Fibroblast of lung (primary cell): ENCODE measurements at regions not wholly inside any gene's neighbourhood (a gene's known extent, or its start where the extent isn't known, plus 50 kb on each side); places are given as distances from the start of the nearest gene placed in this dataset.

Experiments used
- DNase-seq, 2 donors: peaks; one replicate each; pipeline versions ENCODE4 v3.0.0 to v3.0.0-alpha.2; 2010; ENCODE audit warnings: low read depth in 2 of 2
- H2AFZ ChIP-seq: 2 replicates; pipeline ENCODE4 v1.5.1; 2012; ENCODE audit warnings: low read length, control low read depth, inconsistent platforms
- H3K27ac ChIP-seq: 2 replicates; pipeline ENCODE4 v1.5.1; 2011; ENCODE audit warnings: low read length, control low read depth; ENCODE audit not compliant: insufficient read depth
- H3K27me3 ChIP-seq: 2 replicates; pipeline ENCODE4 v1.5.1; 2011; ENCODE audit warnings: mild to moderate bottlenecking, low read length; ENCODE audit not compliant: control insufficient read depth, insufficient read depth
- H3K36me3 ChIP-seq: 2 replicates; pipeline ENCODE4 v1.5.1; 2011; ENCODE audit warnings: low read length; ENCODE audit not compliant: control insufficient read depth, insufficient read depth
- H3K4me1 ChIP-seq: 2 replicates; pipeline ENCODE4 v1.5.1; 2011; ENCODE audit warnings: low read length; ENCODE audit not compliant: control insufficient read depth, insufficient read depth; ENCODE audit errors: extremely low read depth
- H3K4me2 ChIP-seq: 2 replicates; pipeline ENCODE4 v1.5.1; 2011; ENCODE audit warnings: low read length, control low read depth; ENCODE audit not compliant: insufficient read depth; ENCODE audit errors: extremely low read depth
- H3K4me3 ChIP-seq, 4 experiments: fragments of 200-600 bp in 1 of 4; sonication (generic) in 1 of 4; replicated peaks in 1 of 4; 2 replicates each; pipeline ENCODE4 v1.5.1; 2011 to 2016; ENCODE audit warnings: low read length in 4 of 4, low read depth in 3 of 4, mild to moderate bottlenecking in 3 of 4, control low read depth in 2 of 4, inconsistent platforms in 1 of 4, mixed read lengths in 1 of 4; ENCODE audit not compliant: insufficient read depth in 1 of 4; ENCODE audit errors: control extremely low read depth in 1 of 4
- H3K79me2 ChIP-seq: 2 replicates; pipeline ENCODE4 v1.5.1; 2012; ENCODE audit warnings: mild to moderate bottlenecking, low read length, inconsistent platforms; ENCODE audit not compliant: control insufficient read depth, insufficient read depth
- H3K9ac ChIP-seq: 2 replicates; pipeline ENCODE4 v1.5.1; 2011; ENCODE audit warnings: mild to moderate bottlenecking, low read length, control low read depth; ENCODE audit not compliant: insufficient read depth
- H3K9me3 ChIP-seq: 2 replicates; pipeline ENCODE4 v1.5.1; 2012; ENCODE audit warnings: low read depth, low read length; ENCODE audit not compliant: control insufficient read depth, insufficient read depth
- H4K20me1 ChIP-seq: 2 replicates; pipeline ENCODE4 v1.5.1; 2011; ENCODE audit warnings: low read length; ENCODE audit not compliant: control insufficient read depth, insufficient read depth; ENCODE audit errors: extremely low read depth
- CTCF ChIP-seq, 2 donors: IDR thresholded peaks in 1 of 2; conservative IDR thresholded peaks in 1 of 2; 1 replicate in 1 of 2; 2 replicates in 1 of 2; pipeline ENCODE4 v1.5.1; 2011 to 2012; ENCODE audit warnings: low read length in 2 of 2, control low read depth in 1 of 2, inconsistent platforms in 1 of 2, low read depth in 1 of 2, mild to moderate bottlenecking in 1 of 2
- EZH2 ChIP-seq: IDR thresholded peaks from 2 replicates; pipeline ENCODE4 v1.5.1; 2012; ENCODE audit warnings: low read length, control low read depth, mild to moderate bottlenecking; ENCODE audit errors: missing control alignments

- Histone ChIP-seq H4K20me1 (no peaks in the 10 kb centered on the region), H3K4me3 (no peak overlapping the region), H3K36me3 (no peaks in the 10 kb centered on the region), H3K27ac (no peak overlapping the region), H3K9me3 (no peaks in the 10 kb centered on the region), H2AFZ (no peak overlapping the region), H3K9ac (no peak overlapping the region), H3K4me2 (peak overlapping the region; percentile 35), H3K27me3 (no peaks in the 10 kb centered on the region), H3K4me1 (no peaks in the 10 kb centered on the region), H3K79me2 (no peaks in the 10 kb centered on the region)
- peak in 1 of 2 donors; percentile 20 for DNase-seq
- TF ChIP-seq EZH2: no peak
- no peak for TF ChIP-seq CTCF (conservative IDR thresholded peaks at IDR 0.05 in 1 of 2, IDR thresholded peaks at IDR 0.05 in 1 of 2; ENCODE audit: low read depth in 1 of 2, low read length in 2 of 2)
Measured at GRCh38 chrX:10039821-10040793, 72.9 kb downstream of the CLDN34 start.

GRCh38 chrX:10040961-10041360 is 73.8 kb downstream of the CLDN34 start:
- no peak overlapping the region for H3K4me2 ChIP-seq
- no peaks in the 10 kb centered on the region for H3K9me3 ChIP-seq
- H4K20me1 ChIP-seq: no peaks in the 10 kb centered on the region
- no peak for DNase-seq
- H3K36me3 ChIP-seq: no peaks in the 10 kb centered on the region
- no peak overlapping the region for H3K9ac ChIP-seq
- H3K4me3 ChIP-seq: no peak overlapping the region
- H3K79me2 ChIP-seq: no peaks in the 10 kb centered on the region
- H3K4me1 ChIP-seq: no peaks in the 10 kb centered on the region
- H3K27me3 ChIP-seq: no peaks in the 10 kb centered on the region
- TF ChIP-seq EZH2 (no peak), CTCF (conservative IDR thresholded peaks at IDR 0.05 in 1 of 2, IDR thresholded peaks at IDR 0.05 in 1 of 2; ENCODE audit: low read depth in 1 of 2, low read length in 2 of 2) (no peak)
- H3K27ac ChIP-seq: no peak overlapping the region
- H2AFZ ChIP-seq: no peak overlapping the region

- H3K4me2 ChIP-seq: no peak overlapping the region
- H3K36me3 ChIP-seq: no peaks in the 10 kb centered on the region
- H3K27me3 ChIP-seq: no peaks in the 10 kb centered on the region
- no peaks in the 10 kb centered on the region for H3K9me3 ChIP-seq
- no peak overlapping the region for H2AFZ ChIP-seq
- TF ChIP-seq CTCF (conservative IDR thresholded peaks at IDR 0.05 in 1 of 2, IDR thresholded peaks at IDR 0.05 in 1 of 2; ENCODE audit: low read depth in 1 of 2, low read length in 2 of 2): no peak
- H3K4me1 ChIP-seq: no peaks in the 10 kb centered on the region
- no peak overlapping the region for H3K27ac ChIP-seq
- DNase-seq: peak in 1 of 2 donors; percentile 79
- no peak overlapping the region for H3K9ac ChIP-seq
- H3K4me3 ChIP-seq: no peak overlapping the region
- H4K20me1 ChIP-seq: no peaks in the 10 kb centered on the region
- no peaks in the 10 kb centered on the region for H3K79me2 ChIP-seq
Measured at GRCh38 chrX:10041383-10041782, 74.2 kb downstream of the CLDN34 start.
